T-helper 2 cell (primary cell): ENCODE measurements at regions not wholly inside any gene's neighbourhood (a gene's known extent, or its start where the extent isn't known, plus 50 kb on each side); places are given as distances from the start of the nearest gene placed in this dataset.

Experiments
- DNase-seq, 5 experiments: peaks; one replicate each; pipeline versions ENCODE4 v3.0.0 to v3.0.0-alpha.2; 2012 to 2022

DNA sequence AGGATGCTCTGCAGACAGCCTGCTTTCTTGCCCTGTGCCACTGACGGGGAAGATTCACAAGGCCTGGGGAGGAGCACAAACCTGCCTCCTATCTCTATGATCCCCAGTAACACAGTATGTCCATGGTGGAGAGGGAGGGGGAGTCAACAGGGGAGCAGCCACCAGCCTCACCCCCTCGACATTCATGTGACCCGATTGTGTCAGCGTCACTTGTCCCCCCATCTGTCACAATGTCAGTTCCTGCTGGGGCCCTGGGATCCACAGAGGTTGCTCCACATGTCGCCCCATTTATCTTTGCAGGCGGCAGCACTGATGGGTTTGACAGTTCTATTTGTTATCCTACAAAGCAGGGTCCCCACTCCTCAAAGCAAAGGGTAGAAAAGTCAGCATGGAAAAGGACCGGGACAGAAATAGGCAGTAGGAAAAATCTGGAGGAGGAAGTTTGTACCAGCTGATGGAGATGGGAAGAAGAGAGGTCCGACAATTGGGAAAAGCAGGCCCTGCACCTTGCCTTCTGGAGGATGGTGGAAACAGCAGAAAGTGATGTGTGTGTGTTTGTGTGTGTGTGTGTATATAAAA is 130.9 kb downstream of the SEC16B start:
- DNase-seq, result no peak

DNA sequence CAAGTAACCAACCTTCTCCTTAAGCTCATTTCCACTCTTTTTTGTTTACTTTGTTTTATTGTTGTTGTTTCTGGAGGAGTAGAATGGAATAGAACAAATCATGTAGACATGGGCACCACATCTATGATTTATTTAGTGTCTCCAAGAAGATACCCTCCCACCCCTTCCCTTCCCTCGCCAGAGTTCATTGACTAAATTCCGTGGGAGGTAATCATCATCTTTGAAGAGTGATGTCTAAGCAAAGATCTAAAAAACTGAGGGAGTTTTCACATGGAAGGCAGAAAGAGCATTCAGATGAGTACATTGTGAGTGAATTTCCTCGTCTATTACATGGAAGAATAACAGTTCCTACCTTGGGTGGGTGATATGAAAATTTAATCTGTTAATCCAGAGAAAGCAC is 136.2 kb downstream of the SEC16B start:
- DNase-seq, result no peak

DNA sequence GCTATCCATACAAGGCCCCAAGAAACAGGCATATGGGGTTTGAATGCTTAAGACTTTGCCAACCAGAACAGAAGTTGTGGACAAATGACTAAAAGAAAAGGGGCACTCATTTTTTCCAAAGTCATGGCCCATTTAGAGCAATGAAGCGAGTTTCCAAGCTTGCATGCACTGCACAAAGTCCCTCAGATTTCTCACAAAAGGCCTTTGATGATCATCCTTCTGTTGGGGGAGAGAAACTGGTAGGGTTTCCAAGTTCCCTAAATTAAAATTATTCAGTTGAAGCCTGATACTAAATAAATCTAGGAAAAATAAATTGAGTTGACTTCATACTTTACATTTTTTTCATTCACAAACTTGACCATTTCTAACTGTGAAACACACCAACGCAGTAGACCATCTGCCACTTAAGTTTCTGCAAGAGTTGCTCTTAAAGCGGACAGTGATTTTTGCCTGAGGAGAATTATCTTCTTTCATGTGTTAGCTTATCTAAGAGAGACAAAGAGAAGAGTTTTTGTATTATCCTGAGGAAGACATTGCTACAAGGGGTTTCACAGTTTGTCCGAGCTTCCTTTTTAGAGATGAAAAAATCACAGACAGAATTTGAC is 139.2 kb downstream of the SEC16B start:
- DNase-seq, result no peak

DNA sequence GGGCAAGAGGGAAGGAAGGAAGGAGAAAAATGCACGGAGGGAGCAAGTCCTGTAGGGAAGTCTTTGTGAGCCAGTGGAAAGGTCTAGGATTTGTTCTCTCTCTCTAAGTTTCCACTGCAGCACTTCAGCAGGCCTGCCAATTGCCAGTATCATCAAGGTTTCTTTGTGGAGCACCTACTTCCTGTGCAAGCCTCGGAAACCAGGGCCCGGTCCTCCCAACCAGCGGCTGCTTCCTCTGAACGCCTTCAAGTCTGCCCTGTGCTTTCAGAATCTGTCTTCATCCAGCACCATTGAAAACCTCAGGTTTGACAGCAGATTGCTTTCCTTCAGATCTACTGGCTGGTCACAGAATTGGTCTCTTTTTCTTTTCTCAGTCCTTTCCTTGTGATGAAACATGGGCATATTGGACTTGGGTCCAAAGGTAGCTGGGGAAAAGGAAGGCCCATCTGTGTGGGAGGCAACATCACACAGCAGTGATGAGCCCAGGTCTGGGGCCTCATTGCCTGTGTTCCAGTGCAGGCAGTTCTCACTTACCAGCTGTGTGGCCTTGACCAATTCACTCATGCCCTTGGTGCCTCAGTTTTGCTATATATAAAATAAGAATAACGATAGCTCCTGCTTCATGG is 144.5 kb downstream of the SEC16B start:
- peak in 1 of 5 experiments; percentile 20 for DNase-seq

DNA sequence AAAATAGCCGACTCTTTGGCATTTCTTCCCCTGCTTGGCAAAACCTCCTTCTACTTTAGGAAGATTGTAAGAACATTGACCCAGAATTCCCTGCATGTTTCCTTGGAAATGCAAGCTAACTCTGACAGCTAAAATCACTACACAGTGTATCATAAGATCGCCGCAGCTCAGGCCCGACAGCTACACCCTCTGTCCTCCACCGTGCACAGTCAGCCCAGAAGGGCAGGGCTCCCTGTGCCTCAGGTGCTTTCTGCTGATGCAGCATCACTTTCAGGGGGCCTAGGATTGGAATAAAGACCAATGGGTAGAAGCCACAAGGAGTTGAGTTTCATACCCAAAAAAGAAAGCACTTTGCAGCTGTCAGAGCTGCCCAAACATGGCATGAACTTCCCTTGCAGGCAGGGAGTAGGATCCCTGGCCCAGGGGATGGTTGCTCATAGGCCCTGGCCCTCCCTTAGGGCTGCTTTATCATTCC is 145.3 kb downstream of the SEC16B start:
- no peak for DNase-seq

DNA sequence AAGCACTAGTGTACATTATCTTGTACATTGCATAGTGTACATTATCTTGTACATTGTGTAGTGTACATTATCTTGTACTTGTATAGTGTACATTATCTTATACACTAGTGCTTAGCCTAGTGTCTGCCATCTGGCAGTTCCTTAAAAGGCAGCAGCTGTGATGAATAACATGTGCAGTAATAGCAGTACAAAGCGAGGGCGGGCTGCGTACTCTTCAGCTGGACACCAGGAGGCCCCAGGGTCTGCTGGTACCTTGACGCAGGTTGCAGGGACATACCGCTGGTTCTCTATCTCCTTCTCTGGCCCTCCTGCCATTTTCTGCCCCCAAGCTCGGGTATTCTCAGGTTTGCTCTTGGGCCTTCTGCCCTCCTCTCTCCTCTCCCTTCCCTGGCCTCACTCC is 149.6 kb downstream of the SEC16B start:
- DNase-seq, result no peak

DNA sequence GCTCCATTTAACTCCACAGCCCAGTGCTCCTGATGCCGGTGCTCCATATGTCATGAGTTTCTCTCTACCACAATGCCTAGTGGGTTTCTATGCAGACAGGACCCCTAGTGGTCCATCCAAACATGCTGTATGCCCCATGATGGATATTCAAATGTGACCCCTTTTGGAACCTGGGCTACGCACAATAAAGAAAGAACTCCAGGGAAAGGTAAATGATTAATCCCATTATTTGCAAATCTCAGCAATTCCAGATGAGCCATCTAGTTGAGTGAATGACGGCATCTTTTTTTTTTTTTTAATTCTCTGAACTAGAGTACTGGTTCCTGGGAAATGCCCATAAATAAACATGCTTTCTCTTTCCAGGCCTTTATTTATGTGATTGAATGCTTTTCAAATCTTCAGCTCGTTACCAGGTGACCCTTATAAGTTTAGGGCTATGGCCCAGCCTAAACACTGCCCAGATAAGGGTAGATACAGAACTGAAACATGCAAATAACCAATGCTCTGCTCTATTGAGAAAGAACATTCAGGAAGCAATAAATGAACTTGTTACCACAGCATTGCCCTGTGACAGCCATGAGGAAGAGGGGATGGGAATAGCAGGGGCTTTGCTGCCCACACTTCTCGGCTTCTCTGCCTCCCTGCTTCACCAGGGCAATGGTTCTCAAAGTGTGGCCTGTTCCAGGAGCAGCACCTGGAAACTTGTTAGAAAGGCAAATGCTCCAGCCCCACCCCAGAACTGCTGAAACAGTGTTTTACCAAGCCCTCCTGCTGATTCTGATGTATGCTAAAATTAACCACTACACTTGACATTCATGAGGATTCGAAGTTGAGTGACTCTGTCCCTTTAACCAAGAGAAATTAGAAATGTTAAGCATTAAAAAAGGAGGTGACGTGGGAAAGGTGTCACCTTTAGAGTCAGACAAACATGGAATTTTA is 151.7 kb downstream of the SEC16B start:
- DNase-seq, result no peak

DNA sequence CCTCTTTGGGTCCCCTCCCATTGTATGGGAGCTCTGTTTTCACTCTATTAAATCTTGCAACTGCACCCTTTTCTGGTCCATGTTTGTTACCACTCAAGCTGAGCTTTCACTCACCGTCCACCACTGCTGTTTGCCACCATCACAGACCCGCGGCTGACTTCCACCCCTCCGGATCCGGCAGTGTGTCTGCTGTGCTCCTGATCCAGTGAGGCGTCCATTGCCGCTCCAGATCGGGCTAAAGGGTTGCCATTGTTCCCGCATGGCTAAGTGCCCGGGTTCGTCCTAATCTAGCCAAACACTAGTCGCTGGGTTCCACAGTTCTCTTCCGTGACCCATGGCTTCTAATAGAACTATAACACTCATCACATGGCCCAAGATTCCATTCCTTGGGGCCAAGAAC is 157.2 kb downstream of the SEC16B start:
- no peak for DNase-seq

DNA sequence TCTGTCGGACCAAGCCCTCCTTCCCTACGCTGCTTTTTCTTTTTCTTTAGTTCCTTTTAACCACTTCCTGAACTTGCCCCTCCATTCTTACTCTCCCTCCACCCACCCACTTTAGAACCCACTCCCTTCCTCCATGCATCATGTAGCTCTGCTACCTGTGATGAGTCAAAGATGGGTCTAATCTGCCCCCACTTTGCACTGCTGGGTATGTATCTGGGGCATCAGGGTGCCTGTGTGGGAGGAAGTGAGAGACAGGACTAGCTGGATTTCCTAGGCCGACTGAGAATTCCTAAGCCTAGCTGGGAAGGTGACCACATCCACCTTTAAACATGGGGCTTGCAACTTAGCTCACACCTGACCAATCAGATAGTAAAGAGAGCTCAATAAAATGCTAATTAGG is 157.7 kb downstream of the SEC16B start:
- no peak for DNase-seq

DNA sequence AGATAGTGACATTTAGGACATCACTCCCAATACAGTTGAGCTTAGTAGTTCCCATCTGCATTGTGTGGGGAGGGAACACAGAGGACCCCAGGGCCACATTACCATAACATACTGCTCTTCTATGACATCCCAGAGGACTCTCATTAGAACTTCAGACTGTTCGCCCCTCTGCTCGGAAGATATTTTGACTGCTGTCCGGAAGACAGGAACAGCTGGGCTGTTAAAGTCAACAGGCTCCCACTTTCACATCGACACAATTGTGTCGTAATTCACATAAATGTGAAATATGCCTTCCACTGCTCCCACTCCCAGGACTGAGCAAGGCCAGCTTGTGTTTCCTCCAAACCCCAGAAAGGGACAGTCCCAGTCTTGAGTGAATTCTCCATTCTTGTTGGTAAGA is 158.4 kb downstream of the SEC16B start:
- DNase-seq, result no peak

DNA sequence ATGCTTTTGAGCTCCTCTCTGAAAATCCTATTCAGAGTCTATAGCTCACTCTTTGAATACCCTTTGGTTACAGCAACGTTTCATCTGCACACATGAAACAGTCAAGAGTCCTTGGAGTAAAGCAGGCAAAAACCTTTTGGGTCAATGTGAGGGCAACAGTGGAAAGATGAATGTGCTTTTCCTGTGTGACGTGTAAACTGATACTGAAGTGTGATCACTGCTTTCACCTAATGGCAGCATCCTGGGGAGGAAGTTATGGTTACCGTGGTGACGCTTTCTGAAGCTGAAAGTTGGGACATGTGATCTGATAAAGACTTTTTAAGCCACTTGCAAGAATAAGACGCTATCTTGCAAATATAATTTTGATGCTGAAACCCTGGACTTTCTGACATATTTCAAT is 160.0 kb downstream of the SEC16B start:
- DNase-seq, result peak in 1 of 5 experiments; percentile 44

DNA sequence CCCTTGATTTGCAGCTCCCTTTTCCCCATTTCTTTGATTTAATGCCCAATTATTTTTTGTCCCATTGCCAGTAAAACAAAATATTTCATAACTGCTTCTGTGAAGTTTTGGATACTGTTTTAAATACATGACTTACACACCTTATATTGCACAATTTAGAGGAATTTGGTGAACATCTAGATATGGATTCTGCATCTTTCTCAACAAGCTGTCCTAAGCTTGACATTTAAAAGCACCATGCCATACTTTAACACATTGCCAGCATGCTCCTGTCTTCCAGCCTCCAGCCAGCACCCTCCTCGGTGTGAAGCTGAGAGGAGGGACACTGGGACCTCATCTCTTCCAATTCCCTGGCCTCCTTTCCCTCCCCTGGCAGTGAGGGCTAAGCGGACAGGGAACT is 167.6 kb downstream of the SEC16B start:
- DNase-seq, result no peak

DNA sequence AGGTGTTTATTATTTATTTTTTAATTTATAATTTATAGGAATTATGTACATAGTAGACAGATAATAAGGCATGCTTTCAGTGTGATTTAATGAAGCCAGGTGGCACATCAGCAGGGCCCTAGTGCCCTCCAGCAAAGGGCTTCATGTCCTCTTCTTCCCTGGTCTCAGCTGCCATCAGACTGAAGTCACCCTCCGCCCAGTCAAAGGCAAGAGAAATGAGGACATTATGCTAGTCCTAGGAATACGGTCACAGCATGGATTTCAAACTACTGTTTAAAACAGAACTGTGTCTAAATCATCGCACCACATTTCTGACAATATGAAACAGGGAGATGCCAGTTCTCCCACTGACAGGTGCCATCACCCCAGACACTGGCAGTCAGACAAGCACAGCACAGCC is 168.1 kb downstream of the SEC16B start:
- no peak for DNase-seq

DNA sequence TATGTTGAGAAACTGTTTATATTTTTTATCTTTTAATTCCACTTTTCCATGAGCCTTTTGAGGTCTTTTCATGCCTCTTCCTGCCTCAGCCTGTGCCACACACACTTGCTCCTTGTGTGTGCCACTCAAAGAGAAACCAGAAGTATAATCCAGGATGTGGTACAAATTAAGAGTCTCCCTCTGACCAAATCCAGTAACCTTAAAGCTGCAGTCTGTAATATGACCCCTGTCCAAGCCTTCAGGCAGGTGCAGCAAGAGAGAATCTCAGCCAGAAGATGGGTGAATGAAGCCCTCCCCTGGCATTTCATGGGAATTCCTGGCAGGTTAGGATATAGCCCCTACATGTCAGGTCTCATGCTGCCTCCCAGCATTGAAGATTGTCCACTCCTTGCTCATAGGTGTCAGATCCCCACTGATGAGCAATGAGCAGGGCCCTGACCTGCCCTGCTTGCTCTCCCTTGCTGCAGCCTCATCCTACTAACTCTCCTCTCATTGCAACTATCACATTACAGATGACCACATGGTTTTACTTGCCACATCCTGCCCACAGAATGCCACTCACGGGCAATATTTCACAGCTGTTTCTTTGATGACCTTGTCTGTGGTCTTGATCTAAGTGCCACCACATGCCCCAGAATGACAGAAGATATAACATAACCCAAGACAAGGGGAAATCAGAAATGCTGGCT is 169.3 kb downstream of the SEC16B start:
- peak in 1 of 5 experiments; percentile 25 for DNase-seq

DNA sequence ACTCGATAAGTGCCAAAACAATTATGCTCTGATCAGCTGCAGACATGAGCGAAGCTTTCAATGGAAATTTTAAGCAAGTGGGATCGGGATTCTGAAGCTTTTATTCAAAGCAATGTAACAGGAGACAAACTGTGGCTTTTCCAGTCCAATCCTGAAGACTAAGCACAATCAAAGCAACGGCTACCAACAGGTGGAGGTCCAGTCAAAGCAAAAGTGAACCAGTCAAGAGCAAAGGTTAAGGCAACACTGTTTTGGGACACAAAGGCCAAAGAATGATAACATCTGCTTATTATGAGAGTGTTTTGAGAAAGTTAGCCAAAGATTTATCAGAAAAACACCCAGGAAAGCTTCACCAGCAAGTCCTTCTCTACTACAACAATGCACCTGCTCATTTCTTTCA is 170.1 kb downstream of the SEC16B start:
- DNase-seq, result no peak

DNA sequence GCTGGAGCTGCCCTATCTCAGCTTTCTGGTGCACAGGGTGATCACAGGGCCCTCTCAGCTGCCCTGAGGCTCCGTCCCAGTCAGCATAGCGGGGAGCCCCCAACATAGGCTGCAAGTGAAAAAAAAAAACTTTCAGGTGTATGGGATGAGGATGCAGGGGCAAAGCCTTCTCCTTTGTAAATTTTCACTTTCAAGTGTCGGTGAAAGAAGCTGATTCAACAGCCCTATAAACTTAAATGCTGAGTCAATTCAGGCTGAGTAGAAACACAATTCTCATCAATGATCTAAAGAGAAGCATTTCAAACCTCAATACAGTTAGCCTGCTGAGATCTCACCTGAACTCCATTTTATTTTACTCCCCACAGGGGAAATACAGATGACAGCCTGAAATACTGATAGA is 171.2 kb downstream of the SEC16B start:
- DNase-seq, result no peak

DNA sequence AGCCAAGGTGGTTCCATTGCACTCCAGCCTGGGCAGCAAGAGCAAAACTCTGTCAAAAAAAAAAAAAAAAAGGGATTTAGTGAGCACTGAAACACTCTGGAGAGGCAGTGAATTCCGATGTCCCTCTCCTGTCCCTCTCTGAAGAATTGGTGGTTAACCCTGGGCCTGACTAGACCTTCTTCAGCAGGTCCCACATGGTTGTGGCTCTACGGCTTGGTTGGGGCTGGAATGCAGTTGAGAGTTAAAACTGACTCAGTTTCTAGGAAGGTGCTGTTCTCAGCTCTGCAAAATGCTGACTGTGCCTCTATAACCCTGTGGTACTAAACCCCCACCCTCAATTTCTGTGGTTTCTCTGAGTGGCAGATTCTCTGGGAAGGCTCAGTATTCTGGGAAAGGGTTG is 173.3 kb downstream of the SEC16B start:
- DNase-seq, result no peak

DNA sequence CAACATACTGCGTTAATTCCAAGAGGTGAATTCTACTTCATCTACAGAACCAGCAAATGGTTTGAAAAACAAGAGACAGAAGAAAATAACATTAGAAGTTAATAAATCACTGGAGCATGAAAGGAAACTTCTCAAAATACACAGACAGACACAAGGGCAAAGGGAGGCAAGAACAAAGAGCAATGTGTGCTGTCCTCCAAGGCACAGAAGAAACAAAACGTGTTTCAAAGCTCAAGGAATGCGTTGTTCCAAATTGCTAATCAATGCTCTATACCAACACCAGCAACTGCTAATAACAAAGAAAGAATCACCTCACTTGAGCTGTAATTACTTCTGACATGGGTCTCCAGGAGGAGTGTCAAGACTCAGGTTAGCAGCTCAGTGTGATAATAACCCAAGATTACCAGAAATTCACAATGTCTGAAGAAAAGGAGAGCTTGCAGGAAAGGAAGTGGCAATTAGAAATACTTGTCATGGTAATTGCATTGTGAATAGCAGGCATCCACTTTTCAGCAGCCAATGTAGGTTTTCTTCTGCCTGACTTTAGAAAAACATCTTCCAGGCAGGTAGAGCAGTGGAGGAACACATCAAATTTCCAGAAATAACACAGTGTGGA is 175.4 kb downstream of the SEC16B start:
- DNase-seq, result no peak

DNA sequence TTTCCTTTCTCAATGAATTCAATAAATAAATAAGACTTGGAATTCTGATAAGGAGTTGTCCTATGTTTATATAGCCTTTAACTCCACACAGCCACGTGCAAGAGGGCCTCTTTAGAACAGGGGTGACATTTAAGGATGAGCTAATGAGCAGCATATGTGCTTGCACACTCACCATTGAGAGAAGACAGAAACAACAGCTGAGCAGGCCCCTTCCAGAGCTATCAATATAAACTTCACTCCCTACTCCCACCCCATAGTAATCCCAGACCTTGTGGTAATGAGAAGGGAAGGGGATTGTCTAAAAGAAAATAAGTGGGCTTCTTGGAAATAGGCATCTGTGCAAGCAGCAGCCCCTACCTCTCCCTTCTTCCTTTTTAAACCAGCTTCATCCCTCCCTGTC is 176.0 kb downstream of the SEC16B start:
- no peak for DNase-seq

DNA sequence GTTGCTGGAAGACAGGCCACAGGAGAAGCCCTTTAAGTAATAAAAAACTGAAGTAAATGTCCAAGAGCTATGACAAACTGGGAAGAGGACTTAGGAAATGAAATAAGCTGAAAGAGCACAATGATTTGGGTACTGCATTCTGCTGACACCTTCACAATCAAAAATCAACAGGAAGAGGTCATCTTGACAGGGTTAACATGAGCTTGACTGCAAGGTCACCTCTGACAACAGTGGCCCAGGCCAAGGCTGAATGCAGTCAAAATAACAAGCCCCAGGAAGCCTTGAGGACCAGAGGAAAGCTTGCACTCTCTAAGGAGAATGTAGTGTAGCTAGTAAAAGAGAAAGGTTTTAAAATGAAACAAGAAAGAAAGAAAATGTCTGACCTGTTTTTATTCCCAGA is 179.3 kb downstream of the SEC16B start:
- no peak for DNase-seq

DNA sequence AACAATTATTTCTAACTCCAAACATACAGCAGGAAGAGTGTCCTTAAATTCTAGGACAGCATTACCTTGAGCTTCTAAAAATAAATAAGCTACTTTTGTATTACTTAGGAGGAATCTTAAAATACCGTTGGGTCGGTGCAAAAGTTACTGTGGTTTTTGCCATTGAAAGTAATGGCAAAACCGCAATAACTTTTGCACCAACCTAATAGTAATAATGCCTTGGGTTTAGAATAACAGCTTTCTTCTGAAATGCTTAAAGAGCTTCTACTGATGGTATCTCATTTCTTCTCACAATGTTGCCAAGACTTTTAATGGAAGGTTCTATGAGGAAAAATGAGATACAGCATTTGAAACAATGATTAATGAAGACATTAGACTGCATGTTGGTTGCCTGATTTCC is 179.9 kb downstream of the SEC16B start:
- DNase-seq, result no peak

DNA sequence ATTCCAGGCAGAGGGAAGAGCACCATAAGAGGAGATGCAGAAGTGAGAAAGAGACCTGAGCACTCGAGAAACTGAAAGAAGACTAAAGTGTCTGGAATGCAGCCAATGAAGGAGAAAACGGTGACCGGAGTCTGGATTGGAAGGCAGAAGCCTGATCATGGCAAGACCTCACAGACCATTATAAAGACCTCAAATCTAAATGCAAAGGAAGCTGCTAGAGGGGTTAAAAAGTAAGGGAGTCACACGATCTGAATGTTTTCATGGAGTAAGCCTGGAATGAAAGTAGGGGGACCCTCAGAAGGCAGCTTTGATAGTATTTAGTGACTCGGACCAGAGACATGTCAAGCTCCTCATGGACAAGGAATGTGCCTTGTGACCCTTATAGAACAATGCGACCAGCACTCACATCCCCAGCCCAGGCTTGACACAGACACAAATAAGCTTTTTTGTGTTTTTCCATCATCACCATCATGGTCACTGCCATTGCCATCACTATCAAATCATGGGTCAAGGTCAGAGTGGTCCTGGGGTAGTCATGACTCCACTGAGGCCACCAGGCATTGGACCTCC is 183.6 kb downstream of the SEC16B start:
- no peak for DNase-seq
